Activated T-helper 1 cell treated with anti-CD3 and anti-CD28 coated beads, Interleukin-12 subunit alpha, Interleukin-12 subunit beta, Interleukin-2, Interleukin-4 antibody, amounts not matched to agents 30 ng/mL and 10 ng/mL and 1 ng/mL, durations not matched to agents 14 hours and 24 hours and 36 hours (primary cell): ENCODE measurements at regions not wholly inside any gene's neighbourhood (a gene's known extent, or its start where the extent isn't known, plus 50 kb on each side); places are given as distances from the start of the nearest gene placed in this dataset.
"Not testable (repeated sequence)": the region's sequence is repeated elsewhere in the genome, so short reads cannot be mapped to it uniquely, and the experiment has no call there.

Experiments used
- DNase-seq: peaks from one replicate; pipeline ENCODE4 v3.0.0; 2021; ENCODE audit warnings: low spot score
- H3K27ac Mint-ChIP-seq: one replicate; pipeline ENCODE4 v1.8.0; 2021; ENCODE audit warnings: mild to moderate bottlenecking, mixed read lengths
- H3K27me3 Mint-ChIP-seq: one replicate; pipeline ENCODE4 v1.8.0; 2022; ENCODE audit warnings: mild to moderate bottlenecking, moderate library complexity, mixed read lengths; ENCODE audit not compliant: insufficient read depth
- H3K36me3 Mint-ChIP-seq: one replicate; pipeline ENCODE4 v1.8.0; 2021; ENCODE audit warnings: low read depth, mixed read lengths
- H3K4me1 Mint-ChIP-seq: one replicate; pipeline ENCODE4 v1.8.0; 2021; ENCODE audit warnings: low read depth, mixed read lengths
- H3K4me3 Mint-ChIP-seq: one replicate; pipeline ENCODE4 v1.8.0; 2021; ENCODE audit warnings: mild to moderate bottlenecking, moderate library complexity, mixed read lengths
- H3K9me3 Mint-ChIP-seq: one replicate; pipeline ENCODE4 v1.8.0; 2021; ENCODE audit warnings: mixed read lengths
- intact Hi-C: fragments of 100-400 bp; cut with micrococcal nuclease; formaldehyde crosslinking; loops from one replicate; pipeline ENCODE4 v1.15.1; 2024

GRCh38 chr2:94622113-94622618, 249.1 kb upstream of the TEKT4 start:
- no peaks in the 10 kb centered on the region for H3K36me3 Mint-ChIP-seq
- H3K4me1 Mint-ChIP-seq = no peaks in the 10 kb centered on the region
- intact Hi-C loops = no loop called here
- H3K27me3 Mint-ChIP-seq = peaks cover 4% of the 10 kb centered on the region
- no peak for DNase-seq
- H3K27ac Mint-ChIP-seq = no peak overlapping the region
- no peak overlapping the region for H3K4me3 Mint-ChIP-seq
- no peaks in the 10 kb centered on the region for H3K9me3 Mint-ChIP-seq

- H3K27me3 Mint-ChIP-seq, intact Hi-C loops, H3K9me3 Mint-ChIP-seq, H3K4me3 Mint-ChIP-seq, H3K27ac Mint-ChIP-seq, H3K4me1 Mint-ChIP-seq, H3K36me3 Mint-ChIP-seq, DNase-seq: not testable (repeated sequence)
Observed at GRCh38 chr2:94628953-94629352, 242.3 kb upstream of the TEKT4 start.

- intact Hi-C loops, H3K9me3 Mint-ChIP-seq, H3K36me3 Mint-ChIP-seq, H3K27ac Mint-ChIP-seq, DNase-seq, H3K27me3 Mint-ChIP-seq, H3K4me1 Mint-ChIP-seq, H3K4me3 Mint-ChIP-seq: not testable (repeated sequence)
Observed at GRCh38 chr2:94641397-94641796, 229.8 kb upstream of the TEKT4 start.

- DNase-seq = not testable (repeated sequence)
Observed at GRCh38 chr2:94652131-94652530, 219.1 kb upstream of the TEKT4 start.

GRCh38 chr2:94669858-94670257, 201.4 kb upstream of the TEKT4 start:
- H3K4me1 Mint-ChIP-seq = not testable (repeated sequence)

More at GRCh38 chr2:94652131-94652530, 219.1 kb upstream of the TEKT4 start:
- intact Hi-C loops, H3K9me3 Mint-ChIP-seq, H3K27me3 Mint-ChIP-seq, H3K4me3 Mint-ChIP-seq, H3K27ac Mint-ChIP-seq, H3K36me3 Mint-ChIP-seq, H3K4me1 Mint-ChIP-seq: not testable (repeated sequence)

GRCh38 chr2:94694236-94694635, 177.0 kb upstream of the TEKT4 start:
- H3K27ac Mint-ChIP-seq, H3K36me3 Mint-ChIP-seq, intact Hi-C loops, DNase-seq, H3K27me3 Mint-ChIP-seq, H3K9me3 Mint-ChIP-seq, H3K4me1 Mint-ChIP-seq, H3K4me3 Mint-ChIP-seq: not testable (repeated sequence)

More at GRCh38 chr2:94669858-94670257, 201.4 kb upstream of the TEKT4 start:
- H3K27ac Mint-ChIP-seq, H3K36me3 Mint-ChIP-seq, H3K9me3 Mint-ChIP-seq, H3K4me3 Mint-ChIP-seq, intact Hi-C loops, H3K27me3 Mint-ChIP-seq, DNase-seq: not testable (repeated sequence)

GRCh38 chr2:94708982-94709381, 162.2 kb upstream of the TEKT4 start:
- H3K27me3 Mint-ChIP-seq, H3K9me3 Mint-ChIP-seq, intact Hi-C loops, H3K36me3 Mint-ChIP-seq, DNase-seq, H3K27ac Mint-ChIP-seq, H3K4me1 Mint-ChIP-seq, H3K4me3 Mint-ChIP-seq: not testable (repeated sequence)

- intact Hi-C loops = no loop called here
- H3K36me3 Mint-ChIP-seq = no peaks in the 10 kb centered on the region
- H3K27me3 Mint-ChIP-seq = peaks cover 2% of the 10 kb centered on the region
- no peak overlapping the region for H3K27ac Mint-ChIP-seq
- no peaks in the 10 kb centered on the region for H3K9me3 Mint-ChIP-seq
- no peaks in the 10 kb centered on the region for H3K4me1 Mint-ChIP-seq
- no peak overlapping the region for H3K4me3 Mint-ChIP-seq
- DNase-seq = no peak
Observed at GRCh38 chr2:94725543-94725942, 145.7 kb upstream of the TEKT4 start.

GRCh38 chr2:94735536-94735935, 135.7 kb upstream of the TEKT4 start:
- H3K4me3 Mint-ChIP-seq, intact Hi-C loops, H3K27me3 Mint-ChIP-seq, H3K9me3 Mint-ChIP-seq, H3K27ac Mint-ChIP-seq, DNase-seq, H3K36me3 Mint-ChIP-seq, H3K4me1 Mint-ChIP-seq: not testable (repeated sequence)

- H3K27ac Mint-ChIP-seq, H3K36me3 Mint-ChIP-seq, H3K9me3 Mint-ChIP-seq, H3K4me1 Mint-ChIP-seq, H3K4me3 Mint-ChIP-seq, H3K27me3 Mint-ChIP-seq, DNase-seq, intact Hi-C loops: not testable (repeated sequence)
Observed at GRCh38 chr2:94737145-94737544, 134.1 kb upstream of the TEKT4 start.

- H3K4me3 Mint-ChIP-seq, DNase-seq, H3K27me3 Mint-ChIP-seq, intact Hi-C loops, H3K36me3 Mint-ChIP-seq, H3K4me1 Mint-ChIP-seq, H3K27ac Mint-ChIP-seq, H3K9me3 Mint-ChIP-seq: not testable (repeated sequence)
Observed at GRCh38 chr2:94737736-94738342, 133.4 kb upstream of the TEKT4 start.

- DNase-seq = no peak
- Mint-ChIP-seq H3K36me3 (no peaks in the 10 kb centered on the region), H3K27ac (no peak overlapping the region), H3K4me1 (no peaks in the 10 kb centered on the region), H3K9me3 (no peaks in the 10 kb centered on the region), H3K27me3 (no peaks in the 10 kb centered on the region), H3K4me3 (no peak overlapping the region)
- intact Hi-C loops = no loop called here
Observed at GRCh38 chr2:94753466-94753998, 117.7 kb upstream of the TEKT4 start.

GRCh38 chr2:94758546-94758945, 112.7 kb upstream of the TEKT4 start:
- Mint-ChIP-seq H3K27me3 (no peaks in the 10 kb centered on the region), H3K4me3 (no peak overlapping the region), H3K27ac (no peak overlapping the region), H3K36me3 (no peaks in the 10 kb centered on the region), H3K4me1 (no peaks in the 10 kb centered on the region), H3K9me3 (no peaks in the 10 kb centered on the region)
- DNase-seq = no peak
- intact Hi-C loops = no loop called here

- Mint-ChIP-seq H3K36me3 (no peaks in the 10 kb centered on the region), H3K4me1 (peaks cover 3% of the 10 kb centered on the region), H3K27ac (no peak overlapping the region), H3K4me3 (no peak overlapping the region), H3K27me3 (no peaks in the 10 kb centered on the region), H3K9me3 (no peaks in the 10 kb centered on the region)
- intact Hi-C loops = no loop called here
- no peak for DNase-seq
Observed at GRCh38 chr2:94759211-94759610, 112.0 kb upstream of the TEKT4 start.
